Astrocyte (in vitro differentiated cells and primary cell): ENCODE measurements at regions not wholly inside any gene's neighbourhood (a gene's known extent, or its start where the extent isn't known, plus 50 kb on each side); places are given as distances from the start of the nearest gene placed in this dataset.
"Not testable (repeated sequence)": the region's sequence is repeated elsewhere in the genome, so short reads cannot be mapped to it uniquely, and the experiment has no call there.

Experiments
- EZH2 ChIP-seq: IDR thresholded peaks from 2 replicates; pipeline ENCODE4 v1.6.1; 2012; ENCODE audit warnings: mild to moderate bottlenecking, low read length, inconsistent platforms; ENCODE audit not compliant: insufficient read depth
- TF ChIP-seq, protein P1 (sequence below): IDR thresholded peaks from 2 replicates; pipeline ENCODE4 v1.5.1; 2011; ENCODE audit warnings: low read depth, mild to moderate bottlenecking, inconsistent platforms, low read length, moderate library complexity; ENCODE audit not compliant: insufficient read depth

DNA sequence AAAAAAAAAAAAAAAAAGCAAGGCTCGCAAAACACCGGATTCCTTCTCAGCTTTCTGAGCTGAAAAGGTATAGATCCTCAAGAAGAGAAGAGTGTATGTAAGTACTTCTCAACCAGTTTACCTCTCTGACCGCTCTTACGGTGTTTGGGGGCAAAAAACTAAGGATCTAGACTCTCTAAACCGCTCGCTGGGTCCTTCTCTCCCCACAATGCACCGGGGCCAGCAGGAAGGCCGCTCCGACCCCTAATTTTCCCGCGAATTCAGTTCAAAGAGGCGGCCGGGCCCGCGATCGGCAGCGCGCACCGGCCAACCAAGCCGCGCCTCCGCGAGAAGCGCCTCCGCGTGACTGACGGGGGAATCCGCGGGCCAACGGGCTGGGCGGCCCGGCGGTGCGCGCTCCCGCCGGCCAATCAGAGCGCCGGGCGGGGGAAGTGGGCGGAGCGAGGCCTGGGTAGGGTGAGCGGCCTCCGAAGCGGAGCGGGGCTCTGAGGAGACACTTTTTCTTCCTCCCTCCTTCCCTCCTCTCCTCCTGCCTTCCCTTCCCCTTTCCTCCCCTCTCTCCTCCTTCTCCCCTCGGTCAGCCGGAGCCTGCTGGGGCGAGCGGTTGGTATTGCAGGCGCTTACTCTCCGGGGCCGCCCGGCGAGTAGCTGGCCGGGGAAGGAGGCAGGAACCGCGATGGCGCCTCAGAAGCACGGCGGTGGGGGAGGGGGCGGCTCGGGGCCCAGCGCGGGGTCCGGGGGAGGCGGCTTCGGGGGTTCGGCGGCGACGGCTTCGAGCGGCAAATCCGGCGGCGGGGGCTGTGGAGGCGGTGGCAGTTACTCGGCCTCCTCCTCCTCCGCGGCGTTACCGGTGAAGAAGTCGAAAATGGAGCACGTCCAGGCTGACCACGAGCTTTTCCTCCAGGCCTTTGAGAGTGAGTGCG is 93.0 kb downstream of the CRLF3 start:
- TF ChIP-seq, protein P1, sequence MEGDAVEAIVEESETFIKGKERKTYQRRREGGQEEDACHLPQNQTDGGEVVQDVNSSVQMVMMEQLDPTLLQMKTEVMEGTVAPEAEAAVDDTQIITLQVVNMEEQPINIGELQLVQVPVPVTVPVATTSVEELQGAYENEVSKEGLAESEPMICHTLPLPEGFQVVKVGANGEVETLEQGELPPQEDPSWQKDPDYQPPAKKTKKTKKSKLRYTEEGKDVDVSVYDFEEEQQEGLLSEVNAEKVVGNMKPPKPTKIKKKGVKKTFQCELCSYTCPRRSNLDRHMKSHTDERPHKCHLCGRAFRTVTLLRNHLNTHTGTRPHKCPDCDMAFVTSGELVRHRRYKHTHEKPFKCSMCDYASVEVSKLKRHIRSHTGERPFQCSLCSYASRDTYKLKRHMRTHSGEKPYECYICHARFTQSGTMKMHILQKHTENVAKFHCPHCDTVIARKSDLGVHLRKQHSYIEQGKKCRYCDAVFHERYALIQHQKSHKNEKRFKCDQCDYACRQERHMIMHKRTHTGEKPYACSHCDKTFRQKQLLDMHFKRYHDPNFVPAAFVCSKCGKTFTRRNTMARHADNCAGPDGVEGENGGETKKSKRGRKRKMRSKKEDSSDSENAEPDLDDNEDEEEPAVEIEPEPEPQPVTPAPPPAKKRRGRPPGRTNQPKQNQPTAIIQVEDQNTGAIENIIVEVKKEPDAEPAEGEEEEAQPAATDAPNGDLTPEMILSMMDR: not testable (repeated sequence)
- TF ChIP-seq EZH2: not testable (repeated sequence)
